GM21723 (cell line): ENCODE measurements at regions not wholly inside any gene's neighbourhood (a gene's known extent, or its start where the extent isn't known, plus 50 kb on each side); places are given as distances from the start of the nearest gene placed in this dataset.
"Not testable (repeated sequence)": the region's sequence is repeated elsewhere in the genome, so short reads cannot be mapped to it uniquely, and the experiment has no call there.

Experiments
- ATAC-seq: cut with Tn5 transposase; IDR thresholded peaks from one replicate; pipeline ENCODE4 v1.9.1; 2021; ENCODE audit warnings: mild to moderate bottlenecking, moderate library complexity; ENCODE audit not compliant: unreplicated experiment

GRCh38 chr6:6474170-6474920 lies 114.2 kb upstream of the LY86 start:
- no peak for ATAC-seq

- ATAC-seq, result no peak
Observed at GRCh38 chr6:6479785-6480184, 108.7 kb upstream of the LY86 start.

GRCh38 chr6:6482256-6482655 lies 106.3 kb upstream of the LY86 start:
- ATAC-seq, result no peak

- ATAC-seq, result no peak
Observed at GRCh38 chr6:6483168-6483567, 105.4 kb upstream of the LY86 start.

GRCh38 chr6:6483733-6484132 lies 104.8 kb upstream of the LY86 start:
- ATAC-seq, result no peak

GRCh38 chr6:6484681-6485080 lies 103.8 kb upstream of the LY86 start:
- ATAC-seq, result no peak

- no peak for ATAC-seq
Observed at GRCh38 chr6:6486595-6486994, 101.9 kb upstream of the LY86 start.

- ATAC-seq, result no peak
Observed at GRCh38 chr6:6491761-6492160, 96.8 kb upstream of the LY86 start.

GRCh38 chr6:6492675-6493074 lies 95.8 kb upstream of the LY86 start:
- no peak for ATAC-seq

GRCh38 chr6:6494139-6494538 lies 94.4 kb upstream of the LY86 start:
- not testable (repeated sequence) for ATAC-seq

GRCh38 chr6:6494677-6495076 lies 93.8 kb upstream of the LY86 start:
- no peak for ATAC-seq

- ATAC-seq, result no peak
Observed at GRCh38 chr6:6495851-6496250, 92.7 kb upstream of the LY86 start.

- no peak for ATAC-seq
Observed at GRCh38 chr6:6497541-6497940, 91.0 kb upstream of the LY86 start.

GRCh38 chr6:6497976-6498375 lies 90.5 kb upstream of the LY86 start:
- ATAC-seq, result no peak

- ATAC-seq, result no peak
Observed at GRCh38 chr6:6503191-6503590, 85.3 kb upstream of the LY86 start.

GRCh38 chr6:6505111-6505510 lies 83.4 kb upstream of the LY86 start:
- ATAC-seq, result no peak

GRCh38 chr6:6508643-6509042 lies 79.9 kb upstream of the LY86 start:
- no peak for ATAC-seq

GRCh38 chr6:6509284-6509683 lies 79.2 kb upstream of the LY86 start:
- ATAC-seq, result no peak

- no peak for ATAC-seq
Observed at GRCh38 chr6:6512711-6513110, 75.8 kb upstream of the LY86 start.

- ATAC-seq, result peak; percentile 58
Observed at GRCh38 chr6:6515691-6516607, 72.6 kb upstream of the LY86 start.

GRCh38 chr6:6516666-6517458 lies 71.7 kb upstream of the LY86 start:
- ATAC-seq, result no peak
